ENCODE measurements at regions not wholly inside any gene's neighbourhood (a gene's known extent, or its start where the extent isn't known, plus 50 kb on each side); places are given as distances from the start of the nearest gene placed in this dataset.

GRCh38 chrX:121639781-121640180 lies 592.4 kb downstream of the GLUD2 start:
- CTCF ChIA-PET = no interaction called here
- Mint-ChIP-seq H3K4me1 (ENCODE audit: low read depth, unreplicated experiment) (peaks cover 23% of the 10 kb centered on the region), H3K27ac (ENCODE audit: unreplicated experiment) (no peak overlapping the region), H3K36me3 (ENCODE audit: insufficient read depth, unreplicated experiment) (no peaks in the 10 kb centered on the region), H3K4me3 (ENCODE audit: low read depth, unreplicated experiment) (no peak overlapping the region), H3K27me3 (ENCODE audit: unreplicated experiment) (no peaks in the 10 kb centered on the region), H3K9me3 (ENCODE audit: low read depth, unreplicated experiment) (no peaks in the 10 kb centered on the region)
- no peak for TF ChIP-seq CTCF (IDR thresholded peaks at IDR 0.05; ENCODE audit: unreplicated experiment)
- intact Hi-C loops (cut with micrococcal nuclease; ENCODE audit: unreplicated experiment) = loop anchor here (5.0 kb wide), 1 partner anchor 42 kb away; no protein-coding TSS in a partner anchor
- DNase-seq = no peak
- no TSS peak for BruUV-seq (replicated peaks)

- TF ChIP-seq CTCF (IDR thresholded peaks at IDR 0.05; ENCODE audit: unreplicated experiment) = no peak
- peak overlapping the region; percentile 79 for H3K27ac Mint-ChIP-seq (ENCODE audit: unreplicated experiment)
- intact Hi-C loops (cut with micrococcal nuclease; ENCODE audit: unreplicated experiment) = loop anchor here (5.0 kb wide), 1 partner anchor 44 kb away; no protein-coding TSS in a partner anchor
- no peaks in the 10 kb centered on the region for H3K27me3 Mint-ChIP-seq (ENCODE audit: unreplicated experiment)
- CTCF ChIA-PET = no interaction called here
- H3K36me3 Mint-ChIP-seq (ENCODE audit: insufficient read depth, unreplicated experiment) = no peaks in the 10 kb centered on the region
- no peak overlapping the region for H3K4me3 Mint-ChIP-seq (ENCODE audit: low read depth, unreplicated experiment)
- no peak for DNase-seq
- BruUV-seq (replicated peaks) = no TSS peak
- H3K4me1 Mint-ChIP-seq (ENCODE audit: low read depth, unreplicated experiment) = peaks cover 23% of the 10 kb centered on the region
- no peaks in the 10 kb centered on the region for H3K9me3 Mint-ChIP-seq (ENCODE audit: low read depth, unreplicated experiment)
Observed at GRCh38 chrX:121641560-121641959, 594.1 kb downstream of the GLUD2 start.

- CTCF ChIA-PET = no interaction called here
- BruUV-seq (replicated peaks) = no TSS peak
- DNase-seq = peak; percentile 1
- Mint-ChIP-seq H3K36me3 (ENCODE audit: insufficient read depth, unreplicated experiment) (no peaks in the 10 kb centered on the region), H3K27me3 (ENCODE audit: unreplicated experiment) (no peaks in the 10 kb centered on the region), H3K4me3 (ENCODE audit: low read depth, unreplicated experiment) (peak overlapping the region; percentile 40), H3K4me1 (ENCODE audit: low read depth, unreplicated experiment) (peaks cover 23% of the 10 kb centered on the region), H3K27ac (ENCODE audit: unreplicated experiment) (peak overlapping the region; percentile 79), H3K9me3 (ENCODE audit: low read depth, unreplicated experiment) (no peaks in the 10 kb centered on the region)
- TF ChIP-seq CTCF (IDR thresholded peaks at IDR 0.05; ENCODE audit: unreplicated experiment) = no peak
- intact Hi-C loops (cut with micrococcal nuclease; ENCODE audit: unreplicated experiment) = loop anchor here (5.0 kb wide), 1 partner anchor 45 kb away; no protein-coding TSS in a partner anchor
Observed at GRCh38 chrX:121642415-121642814, 595.0 kb downstream of the GLUD2 start.

- intact Hi-C loops (cut with micrococcal nuclease; ENCODE audit: unreplicated experiment) = no loop called here
- H3K4me1 Mint-ChIP-seq (ENCODE audit: low read depth, unreplicated experiment) = no peaks in the 10 kb centered on the region
- H3K9me3 Mint-ChIP-seq (ENCODE audit: low read depth, unreplicated experiment) = peaks cover 3% of the 10 kb centered on the region
- H3K27ac Mint-ChIP-seq (ENCODE audit: unreplicated experiment) = no peak overlapping the region
- H3K4me3 Mint-ChIP-seq (ENCODE audit: low read depth, unreplicated experiment) = no peak overlapping the region
- no peaks in the 10 kb centered on the region for H3K36me3 Mint-ChIP-seq (ENCODE audit: insufficient read depth, unreplicated experiment)
- no peaks in the 10 kb centered on the region for H3K27me3 Mint-ChIP-seq (ENCODE audit: unreplicated experiment)
- no peak for TF ChIP-seq CTCF (IDR thresholded peaks at IDR 0.05; ENCODE audit: unreplicated experiment)
- BruUV-seq (replicated peaks) = no TSS peak
- CTCF ChIA-PET = no interaction called here
- no peak for DNase-seq
Observed at GRCh38 chrX:121649417-121649816, 602.0 kb downstream of the GLUD2 start.
